ENCODE measurements at regions not wholly inside any gene's neighbourhood (a gene's known extent, or its start where the extent isn't known, plus 50 kb on each side); places are given as distances from the start of the nearest gene placed in this dataset.

GRCh38 chr7:124263232-124263827, 230.5 kb upstream of the TMEM229A start:
- H3F3A ChIP-seq (ENCODE audit: insufficient read depth, low read length), result peaks cover 9% of the 10 kb centered on the region; the same call in 1 of the 2 replicates
- H3K79me2 ChIP-seq (ENCODE audit: low read length), result no peaks in the 10 kb centered on the region
- no peaks in the 10 kb centered on the region for H3K27me3 ChIP-seq (replicated peaks; ENCODE audit: insufficient read depth, low read length)
- no peaks in the 10 kb centered on the region for H3K9me3 ChIP-seq (replicated peaks; ENCODE audit: insufficient read depth, low read length)
- peak overlapping the region; percentile 11; the same call in 1 of the 2 replicates for H3K9ac ChIP-seq (ENCODE audit: low read length)
- DNase-seq, result peak; percentile 92
- H3K9me2 ChIP-seq (replicated peaks; ENCODE audit: insufficient read depth, low read length), result no peaks in the 10 kb centered on the region
- H3K4me1 ChIP-seq (ENCODE audit: low read length), result peaks cover 12% of the 10 kb centered on the region
- no peaks in the 10 kb centered on the region for H3K36me3 ChIP-seq (replicated peaks; ENCODE audit: insufficient read depth, low read length)
- peak overlapping the region; percentile 73 for H3K27ac ChIP-seq (ENCODE audit: low read length)
- H3K4me3 ChIP-seq (ENCODE audit: low read length), result no peak overlapping the region
- no peaks in the 10 kb centered on the region for H4K20me1 ChIP-seq (ENCODE audit: insufficient read depth, low read length)
- TF ChIP-seq EZH2 (optimal IDR thresholded peaks at IDR 0.05; ENCODE audit: low read depth, low read length) (no peak), CTCF (IDR thresholded peaks at IDR 0.05; ENCODE audit: low read length) (peak; percentile 38; the same call in 1 of the 2 replicates)
- peak overlapping the region; percentile 52 for H2AFZ ChIP-seq (ENCODE audit: low read length)
- peak overlapping the region; percentile 18; the same call in 1 of the 2 replicates for H3K4me2 ChIP-seq (ENCODE audit: low read depth, low read length)

GRCh38 chr7:124261710-124262109, 228.8 kb upstream of the TMEM229A start:
- Histone ChIP-seq H3K27me3 (replicated peaks; ENCODE audit: insufficient read depth, low read length) (no peaks in the 10 kb centered on the region), H3K27ac (ENCODE audit: low read length) (no peak overlapping the region), H3K9me3 (replicated peaks; ENCODE audit: insufficient read depth, low read length) (no peaks in the 10 kb centered on the region), H4K20me1 (ENCODE audit: insufficient read depth, low read length) (no peaks in the 10 kb centered on the region), H3K4me1 (ENCODE audit: low read length) (peaks cover 25% of the 10 kb centered on the region), H3F3A (ENCODE audit: insufficient read depth, low read length) (peaks cover 9% of the 10 kb centered on the region; the same call in 1 of the 2 replicates), H3K4me2 (ENCODE audit: low read depth, low read length) (no peak overlapping the region), H3K9ac (ENCODE audit: low read length) (no peak overlapping the region), H3K36me3 (replicated peaks; ENCODE audit: insufficient read depth, low read length) (no peaks in the 10 kb centered on the region), H2AFZ (ENCODE audit: low read length) (no peak overlapping the region), H3K4me3 (ENCODE audit: low read length) (no peak overlapping the region), H3K79me2 (ENCODE audit: low read length) (no peaks in the 10 kb centered on the region), H3K9me2 (replicated peaks; ENCODE audit: insufficient read depth, low read length) (no peaks in the 10 kb centered on the region)
- no peak for DNase-seq
- no peak for TF ChIP-seq CTCF (IDR thresholded peaks at IDR 0.05; ENCODE audit: low read length)

GRCh38 chr7:124257638-124258308, 224.9 kb upstream of the TMEM229A start:
- Histone ChIP-seq H3K27me3 (replicated peaks; ENCODE audit: insufficient read depth, low read length) (no peaks in the 10 kb centered on the region), H2AFZ (ENCODE audit: low read length) (peak overlapping the region; percentile 7; the same call in 1 of the 2 replicates), H4K20me1 (ENCODE audit: insufficient read depth, low read length) (no peaks in the 10 kb centered on the region), H3K4me1 (ENCODE audit: low read length) (peaks cover 12% of the 10 kb centered on the region; the same call in 1 of the 2 replicates), H3K9ac (ENCODE audit: low read length) (no peak overlapping the region), H3K79me2 (ENCODE audit: low read length) (no peaks in the 10 kb centered on the region), H3F3A (ENCODE audit: insufficient read depth, low read length) (no peaks in the 10 kb centered on the region), H3K36me3 (replicated peaks; ENCODE audit: insufficient read depth, low read length) (no peaks in the 10 kb centered on the region), H3K4me3 (ENCODE audit: low read length) (no peak overlapping the region), H3K27ac (ENCODE audit: low read length) (no peak overlapping the region), H3K4me2 (ENCODE audit: low read depth, low read length) (peak overlapping the region; percentile 14; the same call in 1 of the 2 replicates), H3K9me3 (replicated peaks; ENCODE audit: insufficient read depth, low read length) (no peaks in the 10 kb centered on the region), H3K9me2 (replicated peaks; ENCODE audit: insufficient read depth, low read length) (no peaks in the 10 kb centered on the region)
- TF ChIP-seq EZH2phosphoT487 (IDR thresholded peaks at IDR 0.05; ENCODE audit: low read length) (no peak), EZH2 (optimal IDR thresholded peaks at IDR 0.05; ENCODE audit: low read depth, low read length) (no peak), CTCF (IDR thresholded peaks at IDR 0.05; ENCODE audit: low read length) (no peak)
- peak; percentile 27 for DNase-seq

Measured in MM.1S (cell line).